GM21576 (cell line): ENCODE measurements at regions not wholly inside any gene's neighbourhood (a gene's known extent, or its start where the extent isn't known, plus 50 kb on each side); places are given as distances from the start of the nearest gene placed in this dataset.

ENCODE experiments used
- ATAC-seq: cut with Tn5 transposase; IDR thresholded peaks from one replicate; pipeline ENCODE4 v1.9.1; 2021; ENCODE audit warnings: mild to moderate bottlenecking, moderate library complexity; ENCODE audit not compliant: unreplicated experiment

DNA sequence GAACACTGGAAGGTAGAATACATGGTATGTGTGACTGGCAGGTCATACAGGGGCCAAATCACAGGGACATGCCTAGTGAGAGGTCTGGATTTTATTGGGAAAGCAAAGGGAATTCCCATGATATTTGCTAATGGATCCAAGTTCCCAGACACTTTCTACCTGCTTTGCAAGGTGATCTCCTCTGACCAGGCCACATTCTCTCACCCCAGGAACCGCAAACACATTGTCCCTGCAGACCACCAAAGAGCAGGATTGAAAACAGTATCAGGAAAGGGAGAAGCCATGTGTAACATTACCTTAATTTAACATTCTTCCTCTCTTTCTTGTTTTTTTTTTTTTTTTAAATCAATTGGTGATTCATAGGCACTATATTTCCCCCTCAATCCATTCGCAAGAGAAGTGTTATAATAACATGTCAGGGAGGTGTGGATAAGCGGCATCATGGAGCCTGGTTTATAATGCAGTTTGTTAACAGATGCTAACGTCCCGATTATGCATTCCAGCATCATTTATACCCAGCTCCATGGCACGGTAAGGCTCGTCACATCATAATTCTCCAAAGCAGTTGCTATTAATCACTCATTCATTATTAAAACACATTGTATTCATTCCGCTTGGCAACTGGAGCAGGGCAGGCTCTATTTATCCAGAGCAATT lies 155.1 kb upstream of the CCL2 start:
- no peak for ATAC-seq

DNA sequence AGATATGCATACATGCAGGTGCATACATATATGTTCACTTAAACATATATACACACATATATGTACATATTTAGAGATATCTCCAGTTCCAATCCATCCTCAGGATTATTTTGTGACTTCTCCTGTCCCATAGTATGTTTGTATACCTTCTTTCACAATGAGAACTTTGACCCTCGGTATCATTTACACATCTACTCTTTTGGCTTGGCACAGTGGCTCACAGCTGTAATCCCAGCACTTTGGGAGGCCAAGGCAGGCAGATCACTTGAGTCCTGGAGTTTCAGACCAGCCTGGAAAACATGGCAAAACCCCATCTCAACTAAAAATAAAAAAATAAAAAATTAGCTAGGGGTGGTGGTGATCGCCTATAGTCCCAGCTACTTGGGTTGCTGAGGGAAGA lies 148.1 kb upstream of the CCL2 start:
- no peak for ATAC-seq

DNA sequence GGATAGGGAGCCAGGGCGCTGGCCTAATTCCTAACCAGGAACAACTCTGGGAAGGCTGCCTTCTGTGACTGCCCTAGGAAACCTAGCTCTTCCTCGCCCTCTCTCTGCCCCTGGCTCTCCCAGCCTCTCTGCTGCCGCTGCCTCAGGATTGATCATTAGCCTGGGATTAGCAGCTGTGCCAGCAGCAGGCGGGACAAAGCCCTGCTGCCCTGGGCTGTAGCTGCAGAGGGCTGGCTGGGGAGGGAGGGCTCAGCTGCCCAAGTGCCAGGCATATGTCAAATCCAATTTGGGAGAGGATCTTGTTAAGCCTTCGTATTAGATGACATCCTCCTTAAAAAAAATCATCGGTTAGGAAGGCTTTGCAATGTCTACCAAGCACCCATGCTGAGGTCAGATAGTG lies 144.8 kb upstream of the CCL2 start:
- ATAC-seq, result no peak

DNA sequence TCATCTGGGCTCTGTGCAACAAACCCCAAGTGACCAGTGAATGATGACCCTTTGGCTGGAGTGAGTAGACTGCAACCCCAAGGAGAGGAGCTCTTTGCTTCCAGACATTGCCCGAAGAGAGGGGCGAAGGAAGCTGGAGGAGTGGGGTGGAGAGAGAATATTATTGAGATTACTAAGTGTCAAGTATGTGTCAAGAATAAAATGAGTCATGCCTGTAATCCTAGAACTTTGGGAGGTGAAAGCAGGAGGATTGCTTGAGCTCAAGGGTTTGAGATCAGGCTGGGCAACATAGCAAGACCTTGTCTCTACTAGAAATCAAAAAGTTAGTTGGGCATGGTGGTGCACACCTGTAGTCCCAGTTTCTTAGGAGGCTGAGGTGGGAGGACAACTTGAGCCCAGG lies 142.0 kb upstream of the CCL2 start:
- no peak for ATAC-seq

DNA sequence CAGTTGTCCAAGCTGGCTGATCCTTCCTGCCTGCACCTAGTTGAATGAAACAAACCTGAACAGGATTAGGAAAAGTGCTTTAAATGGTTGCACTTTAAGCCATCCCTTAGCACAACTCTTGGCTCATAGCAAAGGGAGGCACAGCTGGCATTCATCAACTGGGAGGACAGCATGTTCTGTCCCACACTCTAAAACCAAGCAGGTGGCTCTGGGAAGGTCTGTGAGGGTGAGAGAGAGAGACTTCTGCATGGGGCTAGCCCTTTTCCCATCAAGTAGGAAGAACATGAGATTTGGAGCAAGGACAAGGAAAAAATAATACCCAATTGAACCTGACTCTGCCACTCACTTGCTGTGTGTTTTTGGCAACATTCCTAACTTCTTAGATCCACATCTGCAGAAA lies 140.9 kb upstream of the CCL2 start:
- ATAC-seq, result no peak

DNA sequence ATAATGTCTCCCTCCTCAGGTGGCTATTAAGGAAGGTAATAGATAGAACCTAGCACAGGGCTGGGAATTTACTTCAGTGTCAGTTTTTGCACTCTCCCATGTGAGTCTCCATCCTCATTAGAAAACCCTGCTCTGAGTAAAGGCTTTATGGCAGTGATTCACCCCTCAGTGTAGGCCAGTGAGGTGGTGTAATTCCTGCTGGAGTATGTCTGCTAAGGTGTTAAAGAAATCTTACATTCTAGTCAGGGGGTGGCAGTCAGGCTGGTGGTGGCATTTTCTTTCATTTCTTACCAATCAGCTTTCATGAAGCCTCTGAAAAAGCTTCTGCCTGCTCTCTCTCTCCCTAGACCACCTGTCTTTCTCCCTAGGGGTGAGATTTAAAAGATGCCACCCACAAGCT lies 138.8 kb upstream of the CCL2 start:
- ATAC-seq, result no peak

DNA sequence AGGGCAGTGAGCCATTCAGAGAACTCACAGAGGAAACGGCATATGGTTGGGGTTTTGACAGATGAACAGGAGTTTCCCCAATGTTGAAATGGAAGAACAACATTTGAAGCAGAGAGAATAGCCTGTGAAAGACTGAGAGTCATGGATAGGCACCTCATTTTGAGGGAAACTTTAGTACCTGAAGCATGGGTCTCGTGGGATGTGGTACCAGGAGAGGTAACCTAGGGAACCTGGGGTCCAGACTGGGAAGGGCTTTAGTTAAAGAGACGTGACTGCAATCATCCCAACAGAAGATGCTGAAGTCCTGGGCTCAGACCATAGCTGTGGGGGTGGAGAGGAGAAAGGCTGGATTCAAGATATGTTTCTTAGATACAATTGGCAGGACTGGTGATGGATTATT lies 137.8 kb upstream of the CCL2 start:
- ATAC-seq, result no peak

DNA sequence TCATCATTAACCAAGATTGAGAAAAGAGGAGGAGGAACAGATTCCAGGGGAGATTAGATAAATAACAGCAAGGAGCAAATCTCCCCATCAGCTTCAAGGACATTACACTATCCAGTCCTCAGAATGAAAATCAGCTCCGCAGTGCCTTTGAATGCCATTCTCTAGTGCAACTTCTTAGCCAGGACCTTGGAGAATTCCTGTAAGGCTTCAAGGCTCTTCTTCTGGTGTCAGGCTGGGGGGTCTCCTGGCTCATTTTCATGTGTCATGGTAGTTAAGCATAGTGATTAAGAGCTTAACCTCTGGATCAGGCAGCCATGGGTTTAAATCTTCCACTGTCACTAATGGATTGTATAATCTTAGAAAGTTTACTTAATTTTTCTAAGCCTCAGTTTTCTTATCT lies 137.3 kb upstream of the CCL2 start:
- ATAC-seq, result no peak

DNA sequence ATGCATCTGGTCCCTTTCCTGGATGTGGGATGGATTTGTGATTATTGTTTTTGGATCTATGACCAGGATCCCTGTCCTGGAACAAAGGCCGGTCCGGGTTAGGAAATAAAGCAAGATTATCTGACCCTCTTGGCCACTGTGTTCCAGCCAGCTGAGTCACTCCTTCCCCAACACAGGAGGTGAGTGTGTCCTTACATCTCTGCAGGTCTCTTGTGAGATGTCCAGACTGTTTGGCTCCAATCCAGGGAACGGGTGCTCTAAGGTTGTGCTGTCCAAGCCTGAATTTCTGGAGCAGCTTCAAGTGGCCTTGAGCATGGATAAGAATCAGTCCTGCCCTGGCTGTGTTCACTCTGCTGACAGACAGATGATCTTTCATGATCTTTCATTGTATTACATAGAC lies 136.5 kb upstream of the CCL2 start:
- no peak for ATAC-seq

DNA sequence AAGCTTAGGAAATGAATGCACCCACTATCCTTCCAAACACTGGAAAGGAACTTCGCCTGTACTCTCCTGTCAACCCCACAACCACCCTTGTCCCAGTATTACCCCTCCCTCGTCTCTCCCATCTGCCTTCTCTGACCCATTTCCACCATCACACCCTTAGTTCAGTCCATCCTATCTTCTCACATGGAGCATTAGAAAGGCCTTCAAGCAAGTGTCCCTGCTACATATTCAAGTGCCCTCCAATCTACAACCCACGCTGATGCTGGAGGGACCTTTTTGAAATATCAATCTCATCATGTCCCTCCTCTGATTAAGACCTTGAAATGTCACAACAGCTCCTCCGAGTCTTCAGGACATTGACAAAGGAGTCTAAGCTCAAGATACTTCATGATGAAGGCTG lies 133.8 kb upstream of the CCL2 start:
- ATAC-seq, result no peak

DNA sequence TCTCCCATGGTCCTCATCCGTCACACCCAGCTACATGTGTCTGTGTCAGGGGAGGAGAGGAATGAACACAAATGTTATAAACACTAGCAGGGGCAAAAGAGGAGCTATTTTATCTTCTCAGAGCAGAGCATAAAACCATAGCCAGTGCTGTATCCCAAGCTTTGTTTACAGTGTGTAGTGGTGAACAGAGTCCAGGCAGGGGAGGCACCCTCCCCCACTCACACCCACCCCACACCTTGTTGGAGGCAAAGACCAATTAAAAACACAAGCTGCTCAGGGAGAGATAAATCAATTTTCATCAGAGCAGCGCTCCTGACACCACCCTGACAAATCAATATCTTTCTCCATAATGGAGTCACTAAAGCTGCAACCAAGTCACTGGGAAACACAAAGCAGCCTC lies 132.6 kb upstream of the CCL2 start:
- ATAC-seq, result no peak

DNA sequence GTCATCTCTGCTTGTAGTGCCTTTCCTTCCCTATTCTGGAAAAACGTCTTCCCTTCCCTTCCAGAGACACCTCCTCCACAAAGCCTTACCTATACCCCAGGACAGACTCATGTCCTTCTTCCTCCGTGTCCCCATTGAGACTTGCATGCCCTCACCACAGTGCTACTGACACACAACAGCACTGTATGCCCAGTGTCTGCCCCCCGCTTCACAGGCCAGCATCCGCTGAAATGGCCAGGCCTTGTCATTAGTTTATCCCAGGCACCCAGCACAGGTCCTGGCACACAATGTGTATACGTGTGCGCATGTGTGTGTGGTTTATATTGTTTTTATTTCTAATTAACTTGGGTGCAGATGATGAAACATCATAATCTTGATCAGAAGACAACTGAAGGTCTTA lies 130.1 kb upstream of the CCL2 start:
- no peak for ATAC-seq

DNA sequence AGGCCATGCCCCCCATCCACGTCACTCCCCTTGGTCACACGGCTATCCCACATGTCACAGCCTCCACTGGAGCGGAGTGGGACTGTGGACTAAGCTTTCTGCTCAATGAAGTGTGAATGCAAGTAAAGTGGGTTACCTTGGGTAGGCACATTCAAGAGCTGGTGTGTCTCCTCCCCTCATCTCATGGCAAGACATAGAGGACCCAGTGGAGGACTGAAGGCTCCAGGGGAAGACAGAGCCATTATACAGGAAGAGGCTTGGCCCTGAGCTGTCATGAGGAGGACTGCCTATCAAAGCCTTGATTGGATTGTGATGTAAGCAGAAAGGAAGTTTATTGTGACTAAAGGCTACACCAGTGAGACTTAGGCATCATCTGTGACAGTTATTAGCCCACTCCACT lies 129.2 kb upstream of the CCL2 start:
- ATAC-seq, result no peak

DNA sequence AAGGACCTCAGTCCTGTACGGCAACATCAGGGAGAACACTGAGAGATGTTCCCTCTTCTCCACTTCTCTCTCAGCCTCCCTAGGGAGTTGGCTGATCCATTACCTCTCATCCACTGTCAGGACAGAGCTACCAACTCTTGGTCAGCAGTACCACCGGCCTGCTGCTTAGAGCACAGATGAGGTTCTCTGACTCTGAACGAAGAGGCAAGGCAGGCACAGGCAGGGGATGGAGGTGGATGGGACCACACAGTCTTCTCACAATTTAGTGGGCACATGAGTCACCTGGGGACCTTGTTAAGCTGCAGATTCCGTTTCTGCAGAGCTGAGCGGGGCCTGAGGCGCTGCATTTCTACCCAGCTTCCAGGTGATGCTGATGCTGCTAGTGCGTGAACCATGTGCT lies 128.6 kb upstream of the CCL2 start:
- no peak for ATAC-seq

DNA sequence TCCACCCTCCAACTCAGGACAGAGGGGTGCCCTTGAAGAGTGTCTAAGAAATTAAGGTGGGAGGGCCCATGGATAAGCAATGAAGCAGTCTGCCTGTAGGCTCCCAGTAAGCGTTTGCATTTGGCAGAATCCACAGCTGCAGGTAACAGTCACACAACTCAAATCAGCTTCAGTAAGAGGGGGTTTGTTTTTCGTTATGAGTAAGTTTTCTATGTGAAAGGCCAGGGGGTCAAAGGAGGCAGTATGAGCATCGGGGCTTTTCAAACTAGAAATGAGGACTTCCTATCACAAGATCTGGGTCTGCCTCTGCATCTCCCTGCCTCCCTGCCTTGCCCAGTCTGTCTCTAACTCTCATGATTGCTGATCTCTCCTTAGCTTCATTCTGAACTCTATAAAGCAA lies 128.1 kb upstream of the CCL2 start:
- no peak for ATAC-seq

DNA sequence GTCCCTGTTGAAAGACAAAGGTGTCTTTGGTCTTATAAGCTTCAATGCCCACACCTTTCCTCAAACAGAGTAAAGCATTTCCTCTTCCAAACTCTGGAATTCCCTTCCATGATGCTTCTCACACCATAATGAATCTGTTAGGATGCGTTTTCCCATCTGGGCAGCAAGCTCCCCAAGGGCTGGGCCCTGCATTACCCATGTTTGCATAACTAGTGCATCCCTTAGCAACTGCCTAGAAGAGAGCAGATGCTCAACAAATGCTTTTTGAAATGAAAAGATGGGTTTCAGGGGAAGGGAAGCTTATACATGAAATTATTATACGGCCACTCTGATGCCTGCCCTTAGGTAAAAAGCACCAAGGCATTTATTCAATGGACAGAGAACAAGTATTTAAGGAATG lies 124.5 kb upstream of the CCL2 start:
- ATAC-seq, result no peak

DNA sequence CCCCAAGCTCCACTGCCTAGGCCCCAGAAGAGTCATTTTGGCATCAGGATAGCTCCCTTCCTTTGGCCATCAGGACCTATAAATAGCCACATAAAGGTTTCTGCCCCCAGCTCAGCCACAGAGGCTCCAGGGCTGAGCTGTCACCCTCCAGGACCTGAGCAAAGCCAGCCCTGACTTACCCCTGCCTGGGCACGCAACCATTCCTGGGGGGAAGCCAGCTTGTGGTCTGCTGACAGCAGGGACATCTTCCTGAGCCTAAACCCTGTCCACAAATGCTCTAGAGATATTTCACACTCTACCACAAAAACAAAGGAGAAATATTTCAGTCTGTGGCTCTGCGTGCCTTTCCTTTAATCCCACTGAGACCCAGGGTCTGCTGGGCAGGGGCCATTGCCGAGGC lies 123.7 kb upstream of the CCL2 start:
- no peak for ATAC-seq

DNA sequence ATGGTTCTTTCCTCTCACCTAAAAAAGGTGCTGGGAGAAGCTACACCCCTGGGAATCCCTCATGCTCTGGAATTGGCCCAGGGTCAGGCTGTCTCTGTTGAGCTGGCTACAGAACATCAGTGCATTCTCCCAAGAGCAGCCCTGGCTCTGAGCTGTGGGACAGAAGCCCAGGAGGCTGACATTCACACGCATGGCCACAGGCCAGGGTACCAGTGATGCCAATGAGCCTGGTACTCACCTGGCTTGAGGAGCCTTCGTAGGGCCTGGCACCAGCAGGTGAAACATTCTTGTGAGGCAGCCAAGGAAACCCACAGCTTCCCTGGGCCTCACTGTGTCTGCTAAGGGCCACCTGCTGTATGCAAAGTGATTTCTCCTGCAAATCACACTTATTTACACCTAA lies 121.7 kb upstream of the CCL2 start:
- no peak for ATAC-seq

DNA sequence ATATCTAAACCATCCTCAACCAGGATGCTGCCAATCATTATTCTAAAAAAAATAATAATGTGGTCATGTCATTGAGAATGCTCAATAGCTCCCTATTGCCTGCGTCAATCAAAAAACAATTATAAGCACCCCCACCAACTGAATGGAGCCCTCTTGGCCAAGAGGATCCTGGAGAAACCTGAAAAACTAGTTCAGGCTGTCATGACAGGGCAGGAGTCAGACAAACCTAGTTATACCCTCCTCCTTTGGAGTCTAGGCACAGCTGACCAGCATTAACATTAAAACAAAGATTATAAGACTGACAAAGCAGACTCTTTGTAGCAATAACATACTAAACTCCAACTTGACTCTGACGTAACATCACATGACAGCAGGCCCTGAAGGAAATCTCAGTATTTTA lies 119.2 kb upstream of the CCL2 start:
- ATAC-seq, result no peak

DNA sequence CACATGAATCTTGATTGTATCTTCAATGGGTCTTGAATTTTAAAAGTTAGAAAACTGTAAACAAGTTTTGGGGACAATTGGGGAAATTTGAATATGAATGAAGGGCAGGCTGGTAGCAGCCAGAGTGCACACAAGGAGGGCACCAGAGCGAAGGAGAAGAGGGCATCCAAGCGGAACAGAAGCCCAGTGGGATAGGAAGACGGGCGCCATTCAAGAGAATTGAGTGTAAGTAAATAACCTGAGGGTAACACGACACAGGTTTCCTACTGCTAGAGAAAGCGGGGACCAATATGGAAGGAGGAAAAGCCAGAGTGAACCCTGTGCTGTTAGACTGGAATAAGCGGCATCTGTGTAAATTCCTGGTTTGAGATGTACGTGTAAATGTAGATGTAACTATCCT lies 115.1 kb upstream of the CCL2 start:
- no peak for ATAC-seq

DNA sequence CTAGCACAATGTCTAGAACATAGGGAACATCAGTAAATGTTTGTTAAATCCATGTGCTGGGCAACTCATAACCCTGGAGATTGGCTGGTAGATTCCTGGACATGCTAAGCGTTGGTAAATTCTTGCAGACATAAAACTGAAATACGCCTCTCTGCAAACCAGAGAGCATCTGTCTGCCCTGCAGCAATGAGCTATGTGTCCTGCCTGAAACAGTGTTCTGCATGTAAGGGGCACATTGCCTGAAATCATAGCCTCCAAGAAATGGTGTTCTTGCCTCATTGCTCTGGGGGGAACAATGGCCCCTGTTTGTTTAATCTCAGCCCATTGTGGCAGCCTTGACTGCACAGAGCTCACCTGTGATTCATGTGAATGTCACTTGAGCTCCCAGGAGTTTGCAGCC lies 113.5 kb upstream of the CCL2 start:
- ATAC-seq, result no peak

DNA sequence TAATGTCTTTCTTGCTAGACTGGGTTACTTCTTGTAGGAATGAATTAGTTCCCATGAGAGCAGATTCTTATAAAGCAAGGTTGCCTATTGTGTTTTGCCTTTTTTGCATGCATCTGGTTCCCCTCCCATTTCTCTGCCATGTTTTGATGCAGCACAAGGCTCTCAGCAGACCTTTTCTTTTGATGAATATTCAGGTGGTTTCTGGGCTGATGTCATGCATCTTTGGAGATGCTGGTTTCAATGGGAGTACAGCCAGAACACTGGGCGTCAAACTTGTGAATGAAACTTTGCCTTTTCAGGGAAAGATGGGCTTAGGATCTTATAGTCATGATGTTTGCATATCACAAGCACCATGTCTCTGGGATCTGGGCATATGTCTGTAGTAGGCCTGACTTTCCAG lies 111.7 kb upstream of the CCL2 start:
- ATAC-seq, result no peak

DNA sequence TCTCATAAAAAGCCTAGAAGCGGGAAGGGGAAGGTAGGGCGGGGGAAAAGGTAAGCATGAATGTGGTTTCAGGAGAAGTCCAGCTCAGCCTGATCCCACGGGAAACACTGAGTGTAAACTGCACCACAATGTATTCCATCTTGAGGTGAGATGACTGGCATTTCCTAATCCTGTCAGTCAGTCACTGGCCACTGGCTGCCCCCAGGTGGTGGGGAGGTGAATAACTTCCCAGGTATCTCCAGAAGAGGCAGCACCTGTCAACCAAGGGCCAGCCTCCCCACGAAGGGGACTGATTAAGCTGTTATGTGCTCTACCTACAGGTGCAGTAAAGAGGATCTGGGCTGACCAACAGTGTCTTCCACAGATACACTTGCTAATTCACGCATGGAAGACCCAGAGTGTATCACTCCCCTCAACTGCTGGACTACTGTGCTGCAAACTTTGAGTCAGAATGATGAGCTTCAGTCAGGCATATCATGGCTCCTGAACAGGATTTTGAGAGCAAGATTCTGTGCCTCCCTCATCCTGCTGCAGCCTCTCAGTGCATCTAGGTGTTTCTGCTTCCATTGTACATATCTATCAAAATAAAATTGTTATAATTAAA lies 108.5 kb upstream of the CCL2 start:
- ATAC-seq, result no peak
